ENCODE measurements at regions not wholly inside any gene's neighbourhood (a gene's known extent, or its start where the extent isn't known, plus 50 kb on each side); places are given as distances from the start of the nearest gene placed in this dataset.
A peak's percentile ranks its signal among the peaks of the same experiment; 100 is the strongest.

DNA sequence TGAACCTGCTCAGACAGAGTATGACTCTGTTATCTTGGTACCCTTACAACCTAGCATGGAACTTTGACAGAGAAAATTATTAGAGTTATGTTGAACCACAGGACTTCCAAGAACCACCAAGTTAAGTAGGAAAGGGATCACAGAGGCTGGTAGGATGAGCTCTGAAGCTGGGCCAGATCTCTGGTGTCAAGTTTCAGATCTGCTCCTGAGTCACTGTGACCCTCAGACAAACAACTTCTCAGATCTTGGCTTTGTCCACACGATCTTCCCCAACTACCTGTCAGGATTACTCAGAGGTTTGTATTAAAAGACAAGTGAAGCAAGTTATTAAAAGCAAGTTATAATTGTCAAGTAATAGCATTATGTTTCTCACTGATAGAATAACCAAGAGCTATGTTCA lies 189.0 kb downstream of the SEC61B start:
- FAIRE-seq: peak; percentile 44
- CTCF ChIA-PET (ENCODE audit: low intra/inter-chr PET ratio): no interaction called here
- TF ChIP-seq MYNN (IDR thresholded peaks at IDR 0.05): no peak
- TF ChIP-seq MYNN (CRISPR knock-in tag; IDR thresholded peaks at IDR 0.05): no peak
- no peak for TF ChIP-seq MTA3 (IDR thresholded peaks at IDR 0.05; ENCODE audit: borderline replicate concordance)
- TF ChIP-seq SMARCA4 (IDR thresholded peaks at IDR 0.05): no peak
- TF ChIP-seq, protein P1, sequence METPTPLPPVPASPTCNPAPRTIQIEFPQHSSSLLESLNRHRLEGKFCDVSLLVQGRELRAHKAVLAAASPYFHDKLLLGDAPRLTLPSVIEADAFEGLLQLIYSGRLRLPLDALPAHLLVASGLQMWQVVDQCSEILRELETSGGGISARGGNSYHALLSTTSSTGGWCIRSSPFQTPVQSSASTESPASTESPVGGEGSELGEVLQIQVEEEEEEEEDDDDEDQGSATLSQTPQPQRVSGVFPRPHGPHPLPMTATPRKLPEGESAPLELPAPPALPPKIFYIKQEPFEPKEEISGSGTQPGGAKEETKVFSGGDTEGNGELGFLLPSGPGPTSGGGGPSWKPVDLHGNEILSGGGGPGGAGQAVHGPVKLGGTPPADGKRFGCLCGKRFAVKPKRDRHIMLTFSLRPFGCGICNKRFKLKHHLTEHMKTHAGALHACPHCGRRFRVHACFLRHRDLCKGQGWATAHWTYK (CRISPR knock-in tag; IDR thresholded peaks at IDR 0.05): no peak
- TF ChIP-seq, protein P2, sequence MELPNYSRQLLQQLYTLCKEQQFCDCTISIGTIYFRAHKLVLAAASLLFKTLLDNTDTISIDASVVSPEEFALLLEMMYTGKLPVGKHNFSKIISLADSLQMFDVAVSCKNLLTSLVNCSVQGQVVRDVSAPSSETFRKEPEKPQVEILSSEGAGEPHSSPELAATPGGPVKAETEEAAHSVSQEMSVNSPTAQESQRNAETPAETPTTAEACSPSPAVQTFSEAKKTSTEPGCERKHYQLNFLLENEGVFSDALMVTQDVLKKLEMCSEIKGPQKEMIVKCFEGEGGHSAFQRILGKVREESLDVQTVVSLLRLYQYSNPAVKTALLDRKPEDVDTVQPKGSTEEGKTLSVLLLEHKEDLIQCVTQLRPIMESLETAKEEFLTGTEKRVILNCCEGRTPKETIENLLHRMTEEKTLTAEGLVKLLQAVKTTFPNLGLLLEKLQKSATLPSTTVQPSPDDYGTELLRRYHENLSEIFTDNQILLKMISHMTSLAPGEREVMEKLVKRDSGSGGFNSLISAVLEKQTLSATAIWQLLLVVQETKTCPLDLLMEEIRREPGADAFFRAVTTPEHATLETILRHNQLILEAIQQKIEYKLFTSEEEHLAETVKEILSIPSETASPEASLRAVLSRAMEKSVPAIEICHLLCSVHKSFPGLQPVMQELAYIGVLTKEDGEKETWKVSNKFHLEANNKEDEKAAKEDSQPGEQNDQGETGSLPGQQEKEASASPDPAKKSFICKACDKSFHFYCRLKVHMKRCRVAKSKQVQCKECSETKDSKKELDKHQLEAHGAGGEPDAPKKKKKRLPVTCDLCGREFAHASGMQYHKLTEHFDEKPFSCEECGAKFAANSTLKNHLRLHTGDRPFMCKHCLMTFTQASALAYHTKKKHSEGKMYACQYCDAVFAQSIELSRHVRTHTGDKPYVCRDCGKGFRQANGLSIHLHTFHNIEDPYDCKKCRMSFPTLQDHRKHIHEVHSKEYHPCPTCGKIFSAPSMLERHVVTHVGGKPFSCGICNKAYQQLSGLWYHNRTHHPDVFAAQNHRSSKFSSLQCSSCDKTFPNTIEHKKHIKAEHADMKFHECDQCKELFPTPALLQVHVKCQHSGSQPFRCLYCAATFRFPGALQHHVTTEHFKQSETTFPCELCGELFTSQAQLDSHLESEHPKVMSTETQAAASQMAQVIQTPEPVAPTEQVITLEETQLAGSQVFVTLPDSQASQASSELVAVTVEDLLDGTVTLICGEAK (IDR thresholded peaks at IDR 0.05): no peak
- TF ChIP-seq, protein P2 (CRISPR knock-in tag; IDR thresholded peaks at IDR 0.05): no peak
- TF ChIP-seq CBX8 (IDR thresholded peaks at IDR 0.05; ENCODE audit: borderline replicate concordance, extremely low read depth, low read depth, low read length, poor library complexity, severe bottlenecking): no peak
- TF ChIP-seq ZNF77 (CRISPR knock-in tag; IDR thresholded peaks at IDR 0.05): no peak
- TF ChIP-seq POLR2G (IDR thresholded peaks at IDR 0.05; ENCODE audit: low read depth, low read length): no peak
- TF ChIP-seq, protein P3, sequence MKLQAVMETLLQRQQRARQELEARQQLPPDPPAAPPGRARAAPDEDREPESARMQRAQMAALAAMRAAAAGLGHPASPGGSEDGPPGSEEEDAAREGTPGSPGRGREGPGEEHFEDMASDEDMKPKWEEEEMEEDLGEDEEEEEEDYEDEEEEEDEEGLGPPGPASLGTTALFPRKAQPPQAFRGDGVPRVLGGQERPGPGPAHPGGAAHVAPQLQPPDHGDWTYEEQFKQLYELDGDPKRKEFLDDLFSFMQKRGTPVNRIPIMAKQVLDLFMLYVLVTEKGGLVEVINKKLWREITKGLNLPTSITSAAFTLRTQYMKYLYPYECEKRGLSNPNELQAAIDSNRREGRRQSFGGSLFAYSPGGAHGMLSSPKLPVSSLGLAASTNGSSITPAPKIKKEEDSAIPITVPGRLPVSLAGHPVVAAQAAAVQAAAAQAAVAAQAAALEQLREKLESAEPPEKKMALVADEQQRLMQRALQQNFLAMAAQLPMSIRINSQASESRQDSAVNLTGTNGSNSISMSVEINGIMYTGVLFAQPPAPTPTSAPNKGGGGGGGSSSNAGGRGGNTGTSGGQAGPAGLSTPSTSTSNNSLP (IDR thresholded peaks at IDR 0.05; ENCODE audit: borderline replicate concordance, low read depth, low read length): no peak
- no peak for TF ChIP-seq PHB (CRISPR knock-in tag; IDR thresholded peaks at IDR 0.05)

More for the DNA sequence above, 189.0 kb downstream of the SEC61B start:
- WGBS (ENCODE audit: insufficient coverage, low coverage, missing lambda C conversion rate): 0% methylated on average over 1 of the region's 1 CpG
- no TSS peak for BruUV-seq (replicated peaks)
- H3K4me3 ChIP-seq: no peak overlapping the region
- POLR2A ChIA-PET: interaction anchor here (0.5 to 1.2 kb wide), 2 partner anchors 9 to 908 kb away, joined by 4 to 5 read pairs; no protein-coding TSS in a partner anchor
- H3K36me3 ChIP-seq (ENCODE audit: control insufficient read depth, insufficient read depth, low read length): no peaks in the 10 kb centered on the region
- in situ Hi-C loops (cut with MboI) (no loop called here), intact Hi-C loops (cut with micrococcal nuclease) (no loop called here)
- no peak overlapping the region for H3K27ac ChIP-seq (ENCODE audit: extremely low read depth, low read depth, low read length)
- no peak overlapping the region for H2AFZ ChIP-seq (ENCODE audit: low read depth, low read length)
- H3K9me1 ChIP-seq (ENCODE audit: control insufficient read depth, insufficient read depth, low read length): no peaks in the 10 kb centered on the region
- no peak overlapping the region for H3K4me2 ChIP-seq (ENCODE audit: insufficient read depth, low read length)
- H4K20me1 ChIP-seq (replicated peaks; ENCODE audit: control insufficient read depth, insufficient read depth, low read length): no peaks in the 10 kb centered on the region
- ATAC-seq (0 out of 3 replicates have a peak, but pooled peaks have one; percentile 36), DNase-seq (ENCODE audit: extremely low read depth in 1 of 4, low spot score in 3 of 4) (no peak)
- H3K4me1 ChIP-seq (replicated peaks in 1 of 2; ENCODE audit: control insufficient read depth in 2 of 2, insufficient read depth in 2 of 2, low read length in 2 of 2): no peaks in the 10 kb centered on the region
- H3K79me2 ChIP-seq (ENCODE audit: control insufficient read depth, insufficient read depth, low read length): no peaks in the 10 kb centered on the region
- H3K27me3 ChIP-seq (ENCODE audit: control insufficient read depth in 2 of 2, insufficient read depth in 2 of 2, low read length in 2 of 2): peaks cover 0 to 4% of the 10 kb centered on the region in 2 experiments; a peak in 1 of 5 replicates
- H3K9ac ChIP-seq (ENCODE audit: insufficient read depth in 1 of 2, low read depth in 2 of 2, low read length in 2 of 2): no peak overlapping the region
- no peaks in the 10 kb centered on the region for H3K9me3 ChIP-seq (replicated peaks; ENCODE audit: control insufficient read depth, insufficient read depth, low read depth, low read length)
